HT1080 (cell line): ENCODE measurements at regions not wholly inside any gene's neighbourhood (a gene's known extent, or its start where the extent isn't known, plus 50 kb on each side); places are given as distances from the start of the nearest gene placed in this dataset.
"Not testable (repeated sequence)": the region's sequence is repeated elsewhere in the genome, so short reads cannot be mapped to it uniquely, and the experiment has no call there.

Experiments used
- DNase-seq: peaks from one replicate; pipeline ENCODE4 v3.0.0-alpha.2; 2015; ENCODE audit warnings: low read depth

DNA sequence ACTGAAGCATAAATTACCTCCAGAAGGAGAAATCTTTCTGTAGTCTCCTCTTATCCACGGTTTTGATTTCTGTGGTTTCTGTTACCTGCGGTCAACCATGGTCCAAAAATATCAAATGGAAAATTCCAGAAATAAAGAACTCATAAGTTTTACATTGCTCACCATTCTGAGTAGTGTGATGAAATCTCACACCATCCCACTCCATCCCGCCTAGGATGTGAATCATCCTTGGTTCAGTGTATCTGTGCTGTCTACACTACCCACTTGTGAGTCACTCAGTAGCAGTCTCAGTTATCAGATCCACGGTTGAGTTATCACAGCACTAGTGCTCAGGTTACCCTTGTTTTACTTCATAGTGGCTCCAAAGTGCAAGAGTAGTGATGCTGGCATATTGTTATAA is 371.2 kb downstream of the NFIB start:
- peak; percentile 97 for DNase-seq

- no peak for DNase-seq
These were observed 371.7 kb downstream of the NFIB start for GRCh38 chr9:13942201-13942600.

- DNase-seq = no peak
These were observed 372.2 kb downstream of the NFIB start for GRCh38 chr9:13941714-13942113.

- DNase-seq = no peak
These were observed 374.0 kb downstream of the NFIB start for GRCh38 chr9:13939701-13940490.

DNA sequence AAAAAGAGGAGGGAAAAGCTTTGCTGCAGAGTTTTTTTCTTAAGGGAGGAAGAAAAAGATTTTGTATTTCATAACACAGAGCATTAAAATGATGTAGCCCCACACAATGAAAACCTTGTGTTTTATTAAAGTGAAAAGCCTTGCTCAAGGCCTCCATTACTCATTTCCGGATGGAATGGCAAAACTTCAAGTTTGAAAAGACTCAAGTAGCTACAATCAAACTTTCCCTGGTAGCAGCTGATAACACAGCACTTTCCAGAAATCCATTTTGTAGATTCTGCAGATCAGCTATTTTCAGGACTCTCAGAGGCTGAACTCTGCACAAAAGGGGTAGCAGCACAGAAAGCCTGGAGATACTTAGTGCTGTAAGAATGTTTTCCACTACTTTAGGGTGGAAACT is 374.8 kb downstream of the NFIB start:
- peak; percentile 84 for DNase-seq

GRCh38 chr9:13934416-13934815 is 379.5 kb downstream of the NFIB start:
- no peak for DNase-seq

- DNase-seq = no peak
These were observed 380.7 kb downstream of the NFIB start for GRCh38 chr9:13933268-13933656.

DNA sequence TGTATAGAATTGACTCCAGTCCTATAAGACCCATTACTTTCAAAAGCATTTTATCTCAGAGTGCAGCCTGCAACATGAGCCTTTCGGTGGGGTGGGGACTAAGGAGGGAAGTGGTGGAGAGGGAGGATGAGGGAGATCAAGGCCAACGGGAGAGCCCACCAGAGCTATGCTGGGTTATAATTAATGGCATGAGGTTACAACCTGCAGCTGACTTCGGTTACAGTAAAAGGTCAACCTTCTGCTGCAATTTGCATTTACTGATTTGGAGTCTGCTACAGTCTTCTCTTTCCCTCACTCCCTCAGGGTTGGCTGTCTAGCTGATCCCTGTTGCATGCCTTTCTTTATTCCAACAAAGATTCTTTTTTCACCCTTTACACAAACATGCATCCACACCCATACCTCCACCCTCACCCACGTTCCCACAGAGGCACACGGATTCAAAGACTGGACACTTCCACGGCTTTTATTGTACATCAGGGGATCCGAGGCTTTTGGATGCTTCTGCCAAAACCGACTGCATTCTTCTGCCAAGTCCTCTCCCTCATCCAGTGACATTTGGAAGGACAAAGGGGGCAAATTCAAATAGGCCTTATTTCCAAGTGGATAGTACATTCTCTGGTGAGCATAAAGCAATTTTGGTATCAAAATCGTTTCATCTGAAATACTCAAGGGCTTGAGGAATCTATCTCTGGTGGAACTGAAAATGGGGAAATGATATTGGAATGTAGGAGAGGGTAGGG is 381.2 kb downstream of the NFIB start:
- no peak for DNase-seq

DNA sequence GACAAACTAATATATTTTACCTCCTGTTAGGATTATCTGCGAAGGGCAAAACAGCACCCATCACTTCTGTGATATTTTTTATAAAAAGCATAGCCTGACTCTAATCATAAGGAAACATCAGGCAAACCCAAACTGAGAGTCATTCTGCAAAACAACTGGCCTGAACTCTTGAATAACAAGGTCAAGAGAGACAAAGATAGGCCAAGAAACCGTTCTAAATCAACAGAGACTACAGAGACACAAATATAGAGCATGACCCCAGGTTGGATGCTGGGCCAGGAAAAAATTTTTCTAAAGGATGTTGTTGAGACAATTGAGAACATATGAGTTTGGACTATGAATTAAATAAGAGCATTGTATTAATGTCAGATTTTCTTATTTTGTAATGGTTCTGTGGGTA is 384.9 kb downstream of the NFIB start:
- no peak for DNase-seq

DNA sequence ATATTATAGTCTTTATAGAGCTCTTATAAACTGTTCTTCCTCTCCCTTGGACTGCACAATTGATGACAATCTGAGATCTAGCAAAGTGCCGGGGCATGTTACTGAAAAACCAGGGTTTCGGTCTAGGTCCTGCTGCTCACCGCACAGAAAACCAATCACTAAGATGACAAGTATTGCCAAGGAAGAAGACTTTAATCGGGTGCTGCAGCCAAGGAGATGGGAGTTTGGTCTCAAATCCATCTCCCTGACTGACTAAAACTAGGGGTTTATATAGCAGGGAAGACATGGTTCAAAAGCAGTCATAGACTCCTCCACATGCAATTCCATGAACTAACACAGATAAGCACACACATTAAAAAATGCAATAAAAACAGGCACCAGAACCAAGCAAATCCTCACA is 390.6 kb downstream of the NFIB start:
- DNase-seq = no peak

GRCh38 chr9:13920557-13920956 is 393.4 kb downstream of the NFIB start:
- no peak for DNase-seq

DNA sequence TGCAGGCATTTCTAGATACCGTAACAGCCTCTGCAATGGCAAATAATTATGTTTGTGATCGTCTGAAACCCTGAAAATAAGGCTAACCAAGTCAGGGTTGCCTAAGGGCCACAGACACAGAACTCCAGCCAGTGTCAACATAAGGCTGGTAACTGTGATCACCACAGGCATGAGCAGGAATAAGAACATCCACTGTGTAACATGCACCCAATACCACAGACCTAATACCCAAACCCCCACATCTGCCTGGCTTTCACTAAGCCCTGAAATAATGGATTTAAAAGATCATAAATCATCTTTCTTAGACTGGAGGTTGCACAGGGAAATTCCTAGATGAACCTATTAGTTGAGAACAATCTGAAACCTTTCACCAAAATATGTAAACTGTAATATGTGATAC is 394.5 kb downstream of the NFIB start:
- DNase-seq = no peak

DNA sequence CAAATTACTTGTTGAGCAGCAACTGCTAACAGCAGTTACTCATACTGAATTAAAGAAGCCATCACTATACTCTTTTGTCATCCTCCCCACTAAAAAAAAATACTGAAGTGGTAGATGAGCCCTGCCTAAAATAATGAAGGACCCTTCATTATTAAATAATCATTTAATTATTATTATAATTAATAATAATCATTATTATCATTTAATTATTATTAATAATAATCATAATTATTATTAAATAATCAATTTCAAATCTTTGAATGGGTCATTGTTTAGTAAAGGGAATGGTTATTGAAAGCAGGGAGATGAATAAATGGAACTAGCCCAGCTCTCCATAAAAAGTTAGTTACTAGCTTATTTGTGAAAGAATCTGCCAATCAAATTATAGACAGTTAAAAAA is 396.4 kb downstream of the NFIB start:
- DNase-seq = no peak

DNA sequence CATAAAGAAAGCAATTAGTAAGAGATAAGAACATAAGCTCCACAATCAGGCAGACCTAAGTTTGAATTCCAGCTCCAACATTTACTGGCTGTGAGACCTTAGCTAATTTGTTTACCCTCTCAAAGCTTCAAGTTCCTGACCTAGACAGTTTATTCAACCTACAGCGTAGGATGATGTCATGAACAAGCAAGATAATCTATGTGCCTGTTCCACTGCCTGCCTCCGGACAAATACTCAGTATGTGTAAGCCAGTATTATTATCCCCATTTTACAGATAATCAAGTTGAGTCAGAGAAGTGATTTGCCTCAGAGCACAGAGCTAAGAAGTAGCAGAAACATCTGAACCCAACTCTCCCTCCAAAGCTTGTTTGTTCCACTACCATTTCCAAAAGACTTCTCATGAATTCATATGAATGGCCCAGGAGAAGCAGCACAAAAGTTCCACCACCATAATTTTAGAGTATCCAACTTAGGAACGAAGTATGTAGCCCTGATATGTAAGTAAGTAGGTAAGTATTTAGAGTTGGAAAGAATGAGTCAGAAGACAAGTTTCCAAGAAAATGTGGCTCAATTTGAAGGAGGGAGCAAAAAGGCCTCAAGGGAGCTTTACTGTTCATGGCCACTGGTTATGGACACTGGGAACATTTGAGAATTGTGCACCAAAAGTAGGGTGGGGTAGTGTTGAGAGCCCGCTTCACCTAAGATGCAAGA is 398.2 kb downstream of the NFIB start:
- no peak for DNase-seq

DNA sequence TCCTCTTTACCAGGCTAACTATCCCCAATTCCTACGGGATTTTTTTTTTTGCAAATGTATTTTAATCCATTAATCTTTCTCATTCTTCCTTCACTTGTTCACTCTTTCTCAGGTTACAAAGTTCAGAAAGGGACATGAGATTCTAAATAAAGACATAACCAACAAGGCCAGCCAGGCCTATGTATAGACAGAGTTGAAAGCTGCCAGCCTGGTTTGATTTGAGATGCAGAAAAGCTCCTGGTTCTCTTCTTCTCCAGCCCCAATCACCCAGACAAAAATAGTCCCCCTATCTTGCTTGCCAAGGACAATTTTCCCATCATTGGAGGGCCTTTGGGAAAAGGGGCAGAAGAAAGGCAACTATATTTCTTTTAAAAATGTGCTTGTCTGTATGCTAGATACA is 398.8 kb downstream of the NFIB start:
- DNase-seq = no peak

GRCh38 chr9:13911473-13911872 is 402.5 kb downstream of the NFIB start:
- no peak for DNase-seq

- DNase-seq = not testable (repeated sequence)
These were observed 406.1 kb downstream of the NFIB start for GRCh38 chr9:13907842-13908241.

- no peak for DNase-seq
These were observed 409.2 kb downstream of the NFIB start for GRCh38 chr9:13904746-13905145.

- no peak for DNase-seq
These were observed 409.6 kb downstream of the NFIB start for GRCh38 chr9:13904311-13904710.

GRCh38 chr9:13902286-13903066 is 411.5 kb downstream of the NFIB start:
- no peak for DNase-seq

DNA sequence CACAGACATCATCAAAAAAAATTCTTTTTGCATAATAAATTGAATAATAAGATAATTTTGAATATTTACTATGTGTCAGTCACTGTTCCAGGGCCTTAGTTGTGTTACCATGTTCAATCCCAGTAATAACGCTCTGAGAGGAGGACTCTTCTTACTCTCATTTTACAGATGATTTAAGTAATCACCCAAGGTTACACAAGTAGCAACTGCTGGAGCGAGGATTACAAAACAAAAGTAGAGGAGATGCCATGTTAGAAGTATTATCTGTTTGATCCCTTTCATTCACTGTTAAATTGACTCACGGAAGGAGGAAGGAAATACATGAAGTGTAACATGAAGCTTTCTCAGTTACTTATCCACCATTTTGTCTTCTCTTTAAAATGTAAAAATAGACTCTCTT is 412.8 kb downstream of the NFIB start:
- DNase-seq = no peak

- no peak for DNase-seq
These were observed 413.5 kb downstream of the NFIB start for GRCh38 chr9:13900449-13900848.
